ENCODE measurements at regions not wholly inside any gene's neighbourhood (a gene's known extent, or its start where the extent isn't known, plus 50 kb on each side); places are given as distances from the start of the nearest gene placed in this dataset.

GRCh38 chr10:124287071-124287685, 131.5 kb downstream of the OAT start:
- no peak for TF ChIP-seq CTCF (conservative IDR thresholded peaks at IDR 0.05; ENCODE audit: low read depth in 2 of 2)
- no peak for TF ChIP-seq JUNB (IDR thresholded peaks at IDR 0.05; ENCODE audit: unreplicated experiment)
- no peak for TF ChIP-seq REST (IDR thresholded peaks at IDR 0.05; ENCODE audit: unreplicated experiment)
- TF ChIP-seq EZH2 (IDR thresholded peaks at IDR 0.05; ENCODE audit: low read depth, unreplicated experiment) = no peak
- no peak for TF ChIP-seq POLR2AphosphoS5 (IDR thresholded peaks at IDR 0.05; ENCODE audit: low read depth)
- TF ChIP-seq EZH2phosphoT487 (IDR thresholded peaks at IDR 0.05; ENCODE audit: unreplicated experiment) = no peak
- TF ChIP-seq CREB1 (CRISPR knock-in tag; IDR thresholded peaks at IDR 0.05; ENCODE audit: low read depth) = no peak
- TF ChIP-seq ETS1 (IDR thresholded peaks at IDR 0.05) = no peak
- no peak for TF ChIP-seq STAT1 (IDR thresholded peaks at IDR 0.05; ENCODE audit: unreplicated experiment)
- TF ChIP-seq ZNF114 (CRISPR knock-in tag; IDR thresholded peaks at IDR 0.05) = no peak
- TF ChIP-seq ZNF331 (CRISPR knock-in tag; IDR thresholded peaks at IDR 0.05; ENCODE audit: low read depth) = no peak
- TF ChIP-seq NANOG (IDR thresholded peaks at IDR 0.05; ENCODE audit: borderline replicate concordance) = no peak
- TF ChIP-seq ZNF462 (CRISPR knock-in tag; IDR thresholded peaks at IDR 0.05) = no peak
